ENCODE measurements at regions not wholly inside any gene's neighbourhood (a gene's known extent, or its start where the extent isn't known, plus 50 kb on each side); places are given as distances from the start of the nearest gene placed in this dataset.

DNA sequence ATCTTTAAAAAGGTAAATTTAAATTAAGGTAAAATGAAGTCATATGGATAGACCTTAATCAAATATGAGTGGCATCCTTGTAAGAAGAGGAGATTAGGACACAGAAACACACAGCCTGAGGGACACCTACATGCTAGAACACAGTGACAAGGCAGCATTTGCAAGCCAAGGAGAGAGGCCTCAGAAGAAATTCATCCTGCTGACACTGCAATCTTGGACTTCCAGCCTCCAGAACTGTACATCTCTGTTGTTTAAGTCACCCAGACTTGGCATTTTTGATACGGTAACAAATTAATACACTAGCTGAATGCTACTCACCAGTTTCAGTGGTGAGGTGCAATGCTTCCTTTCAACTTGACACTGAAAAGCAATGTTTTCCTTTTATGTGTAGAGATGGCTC is 305.0 kb downstream of the TDRD15 start:
- TF ChIP-seq, protein P1, sequence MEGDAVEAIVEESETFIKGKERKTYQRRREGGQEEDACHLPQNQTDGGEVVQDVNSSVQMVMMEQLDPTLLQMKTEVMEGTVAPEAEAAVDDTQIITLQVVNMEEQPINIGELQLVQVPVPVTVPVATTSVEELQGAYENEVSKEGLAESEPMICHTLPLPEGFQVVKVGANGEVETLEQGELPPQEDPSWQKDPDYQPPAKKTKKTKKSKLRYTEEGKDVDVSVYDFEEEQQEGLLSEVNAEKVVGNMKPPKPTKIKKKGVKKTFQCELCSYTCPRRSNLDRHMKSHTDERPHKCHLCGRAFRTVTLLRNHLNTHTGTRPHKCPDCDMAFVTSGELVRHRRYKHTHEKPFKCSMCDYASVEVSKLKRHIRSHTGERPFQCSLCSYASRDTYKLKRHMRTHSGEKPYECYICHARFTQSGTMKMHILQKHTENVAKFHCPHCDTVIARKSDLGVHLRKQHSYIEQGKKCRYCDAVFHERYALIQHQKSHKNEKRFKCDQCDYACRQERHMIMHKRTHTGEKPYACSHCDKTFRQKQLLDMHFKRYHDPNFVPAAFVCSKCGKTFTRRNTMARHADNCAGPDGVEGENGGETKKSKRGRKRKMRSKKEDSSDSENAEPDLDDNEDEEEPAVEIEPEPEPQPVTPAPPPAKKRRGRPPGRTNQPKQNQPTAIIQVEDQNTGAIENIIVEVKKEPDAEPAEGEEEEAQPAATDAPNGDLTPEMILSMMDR (IDR thresholded peaks at IDR 0.05) = no peak
- Histone ChIP-seq H3K79me2 (no peaks in the 10 kb centered on the region), H3K9ac (no peak overlapping the region), H3K4me3 (ENCODE audit: low read depth, low read length) (no peak overlapping the region), H3K9me3 (ENCODE audit: control insufficient read depth, low read length) (no peaks in the 10 kb centered on the region), H3K27ac (no peak overlapping the region), H3K4me2 (ENCODE audit: low read length) (no peak overlapping the region), H3K27me3 (ENCODE audit: control insufficient read depth, insufficient read depth, low read length) (no peaks in the 10 kb centered on the region), H3K4me1 (no peaks in the 10 kb centered on the region), H2AFZ (no peak overlapping the region), H3K36me3 (ENCODE audit: control insufficient read depth, insufficient read depth, low read length) (no peaks in the 10 kb centered on the region)

DNA sequence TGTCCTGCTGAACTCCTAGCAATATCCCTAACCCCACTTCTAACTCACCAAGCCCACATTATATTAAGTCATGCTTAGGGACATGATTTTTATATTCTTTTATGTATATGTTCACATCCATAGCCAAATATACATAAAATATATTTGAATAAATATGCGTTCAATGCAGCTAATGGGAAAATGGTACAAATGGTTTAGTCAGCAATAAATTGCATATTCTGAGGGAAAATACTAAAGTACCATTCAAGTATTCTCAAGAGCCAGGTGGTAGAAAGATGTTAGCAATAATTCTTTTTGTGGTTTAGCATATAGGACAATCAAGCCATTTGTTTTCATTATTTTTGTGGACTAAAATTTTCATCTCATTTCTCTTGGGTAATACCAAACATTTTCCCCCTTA is 306.0 kb downstream of the TDRD15 start:
- no peaks in the 10 kb centered on the region for H3K27me3 ChIP-seq (ENCODE audit: control insufficient read depth, insufficient read depth, low read length)
- H3K27ac ChIP-seq = no peak overlapping the region
- TF ChIP-seq, protein P1 (IDR thresholded peaks at IDR 0.05) = no peak
- no peak overlapping the region for H3K9ac ChIP-seq
- H3K4me1 ChIP-seq = no peaks in the 10 kb centered on the region
- H3K9me3 ChIP-seq (ENCODE audit: control insufficient read depth, low read length) = no peaks in the 10 kb centered on the region
- no peak overlapping the region for H3K4me3 ChIP-seq (ENCODE audit: low read depth, low read length)
- H3K79me2 ChIP-seq = no peaks in the 10 kb centered on the region
- H2AFZ ChIP-seq = no peak overlapping the region
- H3K36me3 ChIP-seq (ENCODE audit: control insufficient read depth, insufficient read depth, low read length) = no peaks in the 10 kb centered on the region
- no peak overlapping the region for H3K4me2 ChIP-seq (ENCODE audit: low read length)

DNA sequence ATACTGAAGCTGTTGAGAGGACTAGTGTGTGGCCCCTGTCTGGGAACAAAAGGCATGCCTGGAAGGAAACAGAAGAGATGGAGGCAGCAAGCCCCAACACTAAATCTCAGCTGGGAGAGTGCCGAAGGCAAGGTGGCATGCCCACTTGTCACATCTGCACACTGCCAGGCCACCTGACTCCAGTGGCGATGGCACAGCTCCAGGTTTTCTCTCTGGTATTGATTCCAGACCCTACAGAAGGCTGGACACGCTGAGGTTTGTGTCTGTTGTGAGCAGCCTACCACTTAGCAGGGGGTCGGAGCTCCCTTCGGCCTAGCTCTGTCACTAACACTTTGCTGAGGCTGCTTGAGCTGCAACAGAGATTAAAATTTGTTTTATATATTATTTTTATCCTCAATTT is 307.3 kb downstream of the TDRD15 start:
- Histone ChIP-seq H3K27me3 (ENCODE audit: control insufficient read depth, insufficient read depth, low read length) (no peaks in the 10 kb centered on the region), H3K4me2 (ENCODE audit: low read length) (no peak overlapping the region), H3K9me3 (ENCODE audit: control insufficient read depth, low read length) (no peaks in the 10 kb centered on the region), H3K4me3 (ENCODE audit: low read depth, low read length) (no peak overlapping the region), H2AFZ (no peak overlapping the region), H3K36me3 (ENCODE audit: control insufficient read depth, insufficient read depth, low read length) (no peaks in the 10 kb centered on the region), H3K4me1 (no peaks in the 10 kb centered on the region), H3K79me2 (no peaks in the 10 kb centered on the region), H3K9ac (no peak overlapping the region), H3K27ac (no peak overlapping the region)
- TF ChIP-seq, protein P1 (IDR thresholded peaks at IDR 0.05) = no peak

DNA sequence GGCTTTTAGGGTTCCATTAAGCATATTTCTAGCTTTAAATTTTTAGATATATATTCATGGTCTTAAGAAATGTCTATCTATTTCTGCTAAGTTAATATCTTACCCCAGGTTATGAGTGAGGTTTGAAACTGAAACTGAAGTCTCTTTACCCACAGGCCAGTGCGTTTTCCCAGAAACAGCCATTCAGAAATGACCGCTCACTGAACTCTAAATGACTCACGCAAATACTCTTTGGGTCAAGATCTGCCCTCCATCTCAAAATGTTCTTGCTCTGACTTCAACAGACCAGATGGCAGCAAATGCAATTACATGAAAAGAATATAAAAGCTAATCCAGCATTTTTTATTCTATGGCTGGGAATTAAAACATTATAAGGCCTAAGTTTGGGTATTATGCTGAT is 315.2 kb downstream of the TDRD15 start:
- TF ChIP-seq, protein P1 (IDR thresholded peaks at IDR 0.05) = no peak
- H3K36me3 ChIP-seq (ENCODE audit: control insufficient read depth, insufficient read depth, low read length) = no peaks in the 10 kb centered on the region

DNA sequence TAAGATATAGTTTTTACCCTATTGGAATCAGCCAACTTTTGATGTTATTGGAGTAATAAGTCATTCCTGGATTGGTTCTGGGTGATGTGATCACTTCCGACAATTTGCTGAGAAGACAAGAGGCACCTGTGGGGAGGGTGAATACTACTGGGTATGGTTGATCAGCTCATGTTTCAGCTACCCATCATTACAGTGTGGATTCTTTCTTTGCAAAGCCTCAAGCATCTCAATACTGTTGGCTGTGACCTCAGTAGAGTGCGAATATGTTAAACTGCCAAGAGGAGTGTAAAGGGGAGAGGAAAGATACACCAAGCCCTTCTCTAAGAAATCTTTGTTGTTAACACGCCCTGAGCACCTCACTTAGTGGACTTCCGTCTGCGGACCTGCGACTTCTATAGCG is 317.7 kb downstream of the TDRD15 start:
- Histone ChIP-seq H3K9ac (no peak overlapping the region), H3K79me2 (no peaks in the 10 kb centered on the region), H3K36me3 (ENCODE audit: control insufficient read depth, insufficient read depth, low read length) (no peaks in the 10 kb centered on the region), H3K4me1 (no peaks in the 10 kb centered on the region), H3K4me2 (ENCODE audit: low read length) (no peak overlapping the region), H3K27me3 (ENCODE audit: control insufficient read depth, insufficient read depth, low read length) (no peaks in the 10 kb centered on the region), H3K27ac (no peak overlapping the region), H3K4me3 (ENCODE audit: low read depth, low read length) (no peak overlapping the region), H2AFZ (no peak overlapping the region), H3K9me3 (ENCODE audit: control insufficient read depth, low read length) (no peaks in the 10 kb centered on the region)
- TF ChIP-seq, protein P1 (IDR thresholded peaks at IDR 0.05) = no peak

More for the DNA sequence above, 315.2 kb downstream of the TDRD15 start:
- no peak overlapping the region for H2AFZ ChIP-seq
- no peaks in the 10 kb centered on the region for H3K27me3 ChIP-seq (ENCODE audit: control insufficient read depth, insufficient read depth, low read length)
- H3K4me1 ChIP-seq = no peaks in the 10 kb centered on the region
- H3K79me2 ChIP-seq = no peaks in the 10 kb centered on the region
- no peaks in the 10 kb centered on the region for H3K9me3 ChIP-seq (ENCODE audit: control insufficient read depth, low read length)
- H3K9ac ChIP-seq = no peak overlapping the region
- H3K4me3 ChIP-seq (ENCODE audit: low read depth, low read length) = no peak overlapping the region
- no peak overlapping the region for H3K27ac ChIP-seq
- H3K4me2 ChIP-seq (ENCODE audit: low read length) = no peak overlapping the region

Measured in parathyroid adenoma (tissue), 2 donors.